NOMO-1 treated with dmso at 0.1 percent for 144 hours (cell line): ENCODE measurements at regions not wholly inside any gene's neighbourhood (a gene's known extent, or its start where the extent isn't known, plus 50 kb on each side); places are given as distances from the start of the nearest gene placed in this dataset.
A peak's percentile ranks its signal among the peaks of the same experiment; 100 is the strongest.
"Not testable (repeated sequence)": the region's sequence is repeated elsewhere in the genome, so short reads cannot be mapped to it uniquely, and the experiment has no call there.

Source experiments
- DNase-seq: peaks from one replicate; lab custom pipeline; 2025; ENCODE audit not compliant: unreplicated experiment; lab: John Stamatoyannopoulos, UW

DNA sequence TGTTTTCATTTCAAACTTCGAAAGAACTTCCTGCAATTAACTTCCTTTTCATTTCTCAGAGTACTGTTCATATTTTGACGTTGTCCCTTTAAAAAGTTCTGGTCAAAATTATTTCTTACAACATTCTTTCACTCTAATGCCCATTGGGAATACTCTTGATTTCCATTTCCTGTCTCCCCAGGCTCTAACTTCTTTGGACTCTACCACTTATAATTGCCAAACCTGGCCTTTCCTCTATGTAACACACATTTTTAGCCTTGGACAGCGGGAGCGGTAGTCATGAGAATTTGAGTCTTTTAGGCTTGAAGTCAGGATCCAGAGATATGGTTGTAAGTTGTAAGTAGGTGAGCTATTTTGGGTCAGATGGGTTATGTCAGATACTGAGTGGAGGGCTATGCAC, 163.5 kb upstream of the SPRY2 start:
- DNase-seq = no peak

DNA sequence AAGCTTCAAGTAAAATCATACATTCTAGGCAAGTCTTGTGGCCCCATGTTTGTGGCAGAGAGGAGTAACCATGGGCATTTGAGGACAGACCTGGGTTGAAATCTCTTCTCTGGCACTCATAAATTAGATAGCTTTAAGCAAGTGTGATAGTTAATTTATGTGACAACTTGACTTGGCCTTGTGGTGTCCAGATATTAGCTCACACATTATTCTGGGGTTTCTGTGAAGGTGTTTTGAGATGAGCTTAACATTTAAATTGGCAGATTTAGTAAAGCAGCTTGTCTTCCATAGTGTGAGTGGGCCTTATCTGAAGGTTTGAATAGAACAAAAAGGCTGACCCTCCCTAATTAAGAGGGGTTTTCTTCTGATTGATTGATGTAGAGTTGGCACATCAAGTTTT, 161.4 kb upstream of the SPRY2 start:
- no peak for DNase-seq

DNA sequence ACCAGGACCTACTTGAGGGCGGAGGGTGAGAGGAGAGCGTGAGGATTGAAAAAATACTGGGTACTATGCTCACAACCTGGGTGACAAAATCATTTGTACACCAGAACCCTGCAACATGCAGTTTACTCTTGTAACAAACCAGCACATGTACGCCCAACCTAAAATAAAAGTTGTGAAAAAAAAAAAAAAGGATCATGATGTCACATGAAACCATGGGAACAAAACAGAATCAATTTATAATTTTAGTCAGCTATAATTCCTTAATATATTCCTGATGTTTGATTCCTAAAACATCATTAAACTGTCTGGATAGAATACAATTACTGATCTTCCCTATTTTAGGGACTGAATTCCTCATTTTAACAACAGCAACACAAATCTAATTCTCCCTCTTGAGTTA, 160.6 kb upstream of the SPRY2 start:
- DNase-seq = no peak

DNA sequence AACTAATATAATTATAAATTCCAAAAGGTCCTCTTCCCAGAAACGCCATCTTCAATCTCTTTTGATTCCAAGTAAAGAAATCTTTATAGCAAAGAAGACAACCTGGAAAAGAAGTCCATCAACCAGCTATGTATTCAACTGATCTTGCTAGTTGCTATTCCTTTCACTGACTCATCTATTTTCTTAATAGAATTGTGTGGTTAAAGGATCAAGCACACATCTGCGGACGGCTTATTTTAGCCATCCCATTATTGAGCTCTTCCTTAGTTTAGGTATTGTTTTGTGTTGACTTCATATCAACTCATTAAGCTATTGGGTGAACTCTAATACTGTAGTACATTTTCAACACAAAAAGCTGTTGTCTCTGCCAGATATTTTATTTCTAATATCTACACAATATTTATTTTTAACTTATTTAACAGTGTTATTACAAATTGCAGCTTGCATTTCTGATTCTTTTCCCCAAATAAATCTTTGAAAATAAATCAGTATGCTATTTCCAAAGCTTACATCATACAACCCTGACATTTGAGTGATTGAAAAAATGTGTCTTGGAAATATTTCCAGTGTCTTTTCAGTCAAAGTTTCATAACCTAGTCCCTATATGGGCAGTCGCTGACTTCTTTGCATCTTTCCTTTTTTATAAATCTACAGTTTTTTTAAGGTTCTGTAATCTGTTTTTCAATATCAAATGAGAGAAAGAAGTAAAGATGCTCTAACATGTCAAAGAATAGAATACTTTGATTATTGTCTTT, 158.8 kb upstream of the SPRY2 start:
- no peak for DNase-seq

DNA sequence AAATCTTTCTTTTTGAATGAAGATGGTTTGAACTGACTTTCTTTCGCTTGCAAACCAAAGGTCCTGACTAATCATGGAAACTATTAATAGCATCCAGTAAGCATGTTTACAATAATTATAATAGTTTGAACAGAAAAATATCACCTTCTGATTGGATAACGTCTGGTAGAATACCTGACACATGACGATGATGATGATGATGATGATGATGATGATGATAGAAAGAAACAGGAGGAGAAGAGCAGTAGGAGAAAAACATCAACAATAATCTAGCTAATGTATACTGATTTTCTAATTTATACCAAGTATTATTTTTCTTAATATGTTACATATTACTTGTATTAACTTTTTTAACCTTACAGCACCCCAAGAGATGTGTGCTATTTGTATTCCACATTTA, 157.5 kb upstream of the SPRY2 start:
- DNase-seq = no peak

DNA sequence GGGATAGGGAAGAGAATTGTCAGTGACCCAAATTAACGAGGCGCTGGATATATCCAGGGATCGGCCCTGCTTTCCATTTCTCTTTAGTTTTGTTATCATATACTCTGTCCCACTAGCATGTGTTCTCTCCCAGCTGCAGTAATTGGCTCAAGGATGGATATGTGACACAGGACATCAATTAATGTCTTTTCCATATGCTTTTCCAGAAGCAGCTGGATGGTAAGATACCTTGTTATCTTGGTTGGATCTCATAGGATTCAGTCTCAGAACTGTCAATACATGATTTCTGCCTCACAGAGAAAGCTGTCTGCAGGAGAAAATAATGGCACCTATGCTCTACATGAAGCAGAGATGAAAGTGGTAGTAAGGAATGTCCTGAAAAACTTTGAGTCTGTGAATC, 157.1 kb upstream of the SPRY2 start:
- DNase-seq = no peak

DNA sequence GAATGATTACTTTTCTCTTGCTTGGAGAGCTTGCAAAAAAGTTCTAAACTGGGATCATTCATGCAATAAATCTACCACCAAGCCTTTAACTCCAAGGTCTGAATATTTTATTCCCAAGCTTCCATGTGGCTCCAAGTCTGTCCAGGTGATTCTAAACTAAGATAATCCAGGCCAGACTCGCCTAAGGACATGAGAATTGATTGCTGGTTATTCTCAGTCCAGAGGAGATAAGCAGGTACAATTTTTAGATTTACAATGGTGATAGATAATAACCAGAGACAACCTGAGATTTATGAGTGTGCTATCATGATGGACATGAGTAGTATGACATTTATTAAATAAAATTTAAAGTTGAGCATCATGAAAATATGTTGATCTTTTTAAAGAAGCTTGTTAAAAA, 156.5 kb upstream of the SPRY2 start:
- no peak for DNase-seq

DNA sequence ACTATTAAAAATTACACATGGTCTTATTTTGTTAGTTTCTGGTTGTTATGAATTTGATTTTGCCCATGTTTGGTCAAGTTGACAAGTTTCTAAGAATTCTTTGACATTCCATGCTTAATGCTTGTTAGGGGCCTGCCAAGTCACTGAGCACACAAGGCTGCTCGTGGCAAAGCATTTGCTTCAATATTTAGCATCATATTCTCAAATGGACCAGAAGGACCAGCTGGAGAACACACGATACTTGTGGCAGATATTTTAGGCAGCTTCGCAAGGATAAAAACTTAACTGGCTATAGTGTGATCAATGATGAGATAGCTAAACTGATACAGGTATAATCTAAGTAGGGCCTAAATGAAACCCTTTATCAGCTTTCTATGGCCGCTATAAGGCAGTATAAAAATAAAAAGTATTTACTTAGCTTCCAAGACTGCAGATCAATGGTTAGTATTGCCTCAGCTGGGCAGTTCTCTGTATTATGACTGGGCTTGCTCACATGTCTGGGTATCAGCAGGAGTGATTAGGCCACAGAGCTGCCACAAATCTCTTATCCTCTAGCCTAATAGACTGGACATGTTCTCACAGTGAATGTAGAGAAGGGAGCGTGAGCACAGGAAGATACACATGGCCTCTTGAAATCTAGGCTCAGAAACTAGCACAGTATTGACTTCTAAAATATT, 155.9 kb upstream of the SPRY2 start:
- DNase-seq = no peak

DNA sequence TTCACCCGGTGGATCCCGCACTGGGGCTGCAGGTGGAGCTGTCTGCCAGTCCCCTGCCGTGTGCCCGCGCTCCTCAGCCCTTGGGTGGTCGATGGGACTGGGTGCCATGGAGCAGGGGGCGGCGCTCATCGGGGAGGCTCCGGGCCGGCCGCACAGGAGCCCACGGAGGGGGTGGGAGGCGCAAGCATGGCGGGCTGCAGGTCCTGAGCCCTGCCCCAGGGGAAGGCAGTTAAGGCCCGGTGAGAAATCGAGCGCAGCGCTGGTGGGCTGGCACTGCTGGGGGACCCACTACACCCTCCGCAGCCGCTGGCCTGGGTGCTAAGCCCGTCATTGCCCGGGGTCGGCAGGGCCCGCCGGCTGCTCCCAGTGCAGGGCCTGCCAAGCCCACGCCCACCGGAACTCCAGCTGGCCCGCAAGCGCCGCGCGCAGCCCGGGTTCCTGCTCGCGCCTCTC, 149.6 kb upstream of the SPRY2 start:
- DNase-seq = not testable (repeated sequence)

DNA sequence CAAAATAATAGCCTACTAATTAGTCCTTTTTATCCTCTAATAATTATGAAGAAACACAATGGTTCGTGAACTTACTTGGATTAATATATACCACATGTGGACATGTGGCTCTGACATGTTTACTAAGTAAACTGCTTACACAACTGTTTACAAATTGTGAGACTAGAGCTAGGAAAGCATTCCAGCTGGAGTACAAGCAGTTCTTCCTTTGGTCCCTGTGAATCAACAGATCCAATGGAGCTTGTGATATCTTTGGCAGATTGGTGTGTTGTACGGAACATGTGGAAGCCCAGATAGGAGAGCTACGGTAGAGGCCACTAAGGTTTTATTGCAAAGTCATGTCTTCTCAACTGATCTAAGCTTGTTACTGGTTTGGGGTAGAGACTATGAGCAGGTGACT, 145.5 kb upstream of the SPRY2 start:
- DNase-seq = no peak

DNA sequence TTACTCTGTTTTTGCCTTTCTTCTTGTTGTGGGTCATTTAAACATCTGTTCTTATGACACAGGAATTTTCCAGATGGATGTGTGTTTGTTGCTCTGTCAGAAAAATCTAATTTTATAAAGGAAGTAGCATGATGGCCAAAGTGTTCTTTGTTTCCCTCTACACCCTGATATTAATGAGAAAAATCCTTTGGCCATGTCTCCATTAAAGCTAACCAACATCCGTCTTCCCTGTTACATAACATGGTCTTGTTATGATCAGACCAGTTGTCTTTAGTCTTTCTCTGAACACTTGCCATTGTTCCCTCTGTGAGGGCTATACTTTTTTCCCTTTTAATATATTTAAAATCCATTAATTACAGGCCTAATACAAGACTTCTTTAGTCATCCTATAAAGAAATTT, 142.2 kb upstream of the SPRY2 start:
- no peak for DNase-seq

DNA sequence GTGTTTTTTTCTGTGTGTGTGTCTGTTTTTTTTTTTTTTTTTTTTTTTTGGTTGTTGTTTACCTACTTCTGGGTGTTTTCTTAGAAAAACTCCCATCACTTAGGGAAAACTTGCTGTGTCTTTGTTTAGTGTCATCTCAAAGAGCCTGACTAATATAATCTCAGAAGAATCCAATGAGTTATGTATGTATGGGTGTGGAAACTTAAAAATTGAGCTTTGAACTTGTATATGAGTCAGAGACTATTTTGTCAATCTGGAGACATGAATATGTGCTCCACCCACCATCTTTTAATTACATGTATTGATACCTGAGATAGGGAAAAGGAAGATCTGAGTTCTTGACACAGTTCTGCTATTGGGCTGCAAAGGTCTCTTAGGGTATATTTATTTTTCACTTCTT, 140.7 kb upstream of the SPRY2 start:
- no peak for DNase-seq

DNA sequence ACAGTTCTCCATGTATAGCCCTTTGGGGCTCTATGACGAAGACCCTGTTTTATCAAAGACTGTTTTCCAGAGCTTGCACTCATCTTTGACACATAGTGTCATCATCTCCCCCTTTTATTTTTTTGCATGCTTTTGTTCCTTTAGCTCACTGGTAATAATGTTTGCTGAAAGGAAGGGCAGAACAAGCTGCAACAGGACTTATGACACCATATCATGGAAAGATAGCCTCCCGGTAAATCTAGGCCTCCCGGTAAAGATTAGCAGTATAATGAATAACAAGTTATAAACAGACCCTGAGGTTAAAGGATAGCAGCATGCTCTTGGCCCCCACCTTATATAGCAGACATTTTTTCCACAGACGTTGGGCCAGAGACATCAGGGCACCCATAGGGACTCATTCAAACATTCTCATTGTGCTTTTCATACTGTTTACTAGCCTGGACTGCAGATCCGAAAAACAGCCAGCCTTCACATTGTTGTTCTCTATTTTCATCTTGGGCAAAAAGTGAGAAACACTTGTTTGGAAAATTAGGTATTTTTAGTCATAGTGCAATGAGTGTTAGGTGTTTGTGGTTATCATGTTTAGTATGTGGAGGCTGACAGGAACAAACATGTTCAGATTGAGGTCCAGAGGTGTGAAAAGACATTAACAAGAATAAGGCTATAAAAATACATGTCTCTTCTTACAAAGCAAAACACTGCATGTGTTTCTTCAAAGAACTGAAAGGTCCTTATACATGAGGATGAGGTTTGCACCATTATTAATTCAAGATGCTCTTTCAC, 136.9 kb upstream of the SPRY2 start:
- no peak for DNase-seq

DNA sequence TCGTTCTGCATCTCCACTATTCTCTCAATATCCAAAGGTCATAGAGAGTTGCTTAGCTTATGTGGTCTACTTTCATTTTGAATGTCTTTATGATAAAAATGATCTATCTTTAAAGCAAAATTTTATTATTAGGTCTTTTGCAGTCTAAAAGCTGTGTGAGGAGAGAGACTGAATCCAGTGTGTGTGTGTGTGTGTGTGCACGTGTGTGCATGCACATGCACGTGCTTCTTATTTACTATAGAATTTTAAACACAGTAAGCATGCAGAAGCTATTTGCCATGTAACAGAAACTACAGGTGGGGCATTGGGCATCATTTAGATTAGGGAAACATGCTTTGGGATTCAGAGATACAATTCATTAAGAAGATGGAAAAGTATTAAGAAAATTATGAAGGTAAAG, 136.0 kb upstream of the SPRY2 start:
- DNase-seq = no peak

DNA sequence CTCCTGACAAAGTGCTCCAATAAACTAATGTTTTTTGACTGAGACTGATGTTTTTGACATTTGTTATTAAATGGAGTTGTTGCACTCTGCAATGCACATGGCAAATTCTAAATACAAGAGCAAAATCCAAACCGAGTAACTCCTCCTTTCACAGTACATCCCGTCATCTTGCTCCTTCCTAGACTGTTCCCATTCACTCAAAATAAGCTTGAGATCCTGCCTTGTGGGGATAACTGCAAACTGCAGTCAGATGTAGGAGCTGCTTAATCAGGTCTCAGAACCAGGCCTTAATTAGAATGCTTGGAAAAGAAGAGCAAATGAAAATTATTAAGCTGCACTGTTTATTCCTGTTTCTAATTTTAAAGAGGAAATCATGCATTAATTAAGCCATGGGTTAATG, 134.8 kb upstream of the SPRY2 start:
- no peak for DNase-seq

DNA sequence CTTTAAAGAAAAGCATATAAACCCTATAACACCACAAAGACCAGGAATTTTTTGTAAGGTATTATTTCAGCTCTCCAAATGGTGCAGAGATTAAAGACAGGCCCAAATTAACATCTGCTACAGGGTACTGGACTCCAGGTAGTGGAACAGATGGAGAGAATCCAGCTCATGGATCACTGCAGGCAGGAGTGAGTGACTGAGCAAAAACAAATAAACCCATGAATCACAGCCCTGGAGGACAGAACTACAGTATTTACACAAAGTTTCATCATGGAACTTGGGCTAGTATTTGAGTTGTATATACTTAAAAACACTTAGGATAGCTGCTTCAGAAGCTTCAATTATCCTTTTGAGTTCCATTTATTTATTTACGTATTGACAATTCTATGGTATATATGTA, 132.8 kb upstream of the SPRY2 start:
- no peak for DNase-seq

DNA sequence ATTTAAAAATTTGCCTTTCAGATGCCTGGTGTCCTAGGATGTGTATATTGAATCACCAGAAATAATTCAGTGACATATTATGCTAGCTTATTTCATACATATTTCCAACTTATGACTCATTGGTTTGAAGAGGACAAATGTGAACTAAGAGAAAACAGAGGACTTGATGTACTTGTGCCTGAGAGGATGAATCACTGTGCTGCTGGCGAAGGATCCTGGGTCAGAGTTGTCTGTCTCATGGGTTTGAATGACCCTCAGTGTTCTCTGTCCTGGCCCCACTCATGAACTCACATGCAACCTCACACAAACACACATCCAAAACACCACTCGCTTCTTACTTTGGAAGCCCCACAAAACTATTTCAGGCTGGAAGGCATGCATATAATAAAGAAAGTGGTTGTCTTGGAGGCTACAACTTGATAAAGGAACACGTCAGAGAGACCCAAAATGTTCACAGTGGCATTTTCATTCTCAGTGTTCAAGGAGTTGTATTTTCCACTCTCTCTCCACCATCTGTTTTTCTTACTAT, 129.0 kb upstream of the SPRY2 start:
- peak; percentile 67 for DNase-seq

DNA sequence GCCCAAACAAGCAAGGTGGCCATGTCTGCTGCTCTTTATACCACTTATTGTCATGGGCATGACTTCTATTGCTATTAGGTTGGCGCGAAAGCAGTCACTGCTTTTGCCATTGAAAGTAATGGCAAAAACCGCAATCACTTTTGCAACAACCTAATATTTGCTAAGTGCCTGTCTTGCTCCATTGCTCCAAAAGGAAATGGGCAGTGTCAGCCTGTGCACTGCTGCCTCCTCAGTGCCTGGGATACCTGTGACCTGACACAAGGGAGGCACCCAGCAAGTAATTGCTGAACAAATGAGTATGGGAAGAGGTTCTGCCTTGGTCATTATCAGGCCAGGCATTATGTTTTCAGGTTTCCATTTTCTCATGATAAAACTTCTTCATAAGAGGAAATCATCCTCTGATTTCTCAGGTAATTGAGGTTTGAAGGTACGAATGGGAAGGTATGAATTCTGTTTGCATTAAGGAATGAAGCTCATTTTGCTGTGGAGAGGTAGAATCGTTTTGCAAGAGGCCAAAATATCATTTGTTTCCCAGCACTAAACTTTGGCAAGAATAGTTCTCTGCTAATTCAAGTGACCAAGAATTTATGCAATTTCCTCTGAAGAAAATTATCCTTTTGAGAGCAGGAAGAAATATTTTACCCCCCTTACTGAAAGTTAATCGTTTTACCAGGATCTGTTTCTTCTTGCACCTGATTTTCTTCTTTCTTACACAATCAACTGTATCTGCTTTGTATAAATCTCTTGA, 128.4 kb upstream of the SPRY2 start:
- DNase-seq = peak; percentile 65

DNA sequence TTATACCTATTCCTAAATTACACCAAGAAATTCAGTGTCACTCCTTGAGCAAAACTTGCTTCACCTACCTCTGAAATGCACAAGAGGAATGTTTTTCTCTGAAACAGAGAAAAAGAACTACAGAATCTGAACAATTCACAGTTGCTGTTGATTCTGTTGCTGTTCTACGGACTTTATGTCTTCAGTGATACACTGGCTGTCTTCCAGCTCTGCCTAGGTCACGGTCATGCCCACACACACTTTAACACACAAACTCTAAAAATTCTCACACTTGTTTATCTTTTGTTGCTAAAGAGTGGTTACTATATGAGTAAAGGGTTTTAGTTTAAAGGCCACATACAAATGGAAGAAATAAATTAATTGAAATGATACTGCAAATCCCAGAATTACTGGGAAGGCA, 124.4 kb upstream of the SPRY2 start:
- DNase-seq = no peak

DNA sequence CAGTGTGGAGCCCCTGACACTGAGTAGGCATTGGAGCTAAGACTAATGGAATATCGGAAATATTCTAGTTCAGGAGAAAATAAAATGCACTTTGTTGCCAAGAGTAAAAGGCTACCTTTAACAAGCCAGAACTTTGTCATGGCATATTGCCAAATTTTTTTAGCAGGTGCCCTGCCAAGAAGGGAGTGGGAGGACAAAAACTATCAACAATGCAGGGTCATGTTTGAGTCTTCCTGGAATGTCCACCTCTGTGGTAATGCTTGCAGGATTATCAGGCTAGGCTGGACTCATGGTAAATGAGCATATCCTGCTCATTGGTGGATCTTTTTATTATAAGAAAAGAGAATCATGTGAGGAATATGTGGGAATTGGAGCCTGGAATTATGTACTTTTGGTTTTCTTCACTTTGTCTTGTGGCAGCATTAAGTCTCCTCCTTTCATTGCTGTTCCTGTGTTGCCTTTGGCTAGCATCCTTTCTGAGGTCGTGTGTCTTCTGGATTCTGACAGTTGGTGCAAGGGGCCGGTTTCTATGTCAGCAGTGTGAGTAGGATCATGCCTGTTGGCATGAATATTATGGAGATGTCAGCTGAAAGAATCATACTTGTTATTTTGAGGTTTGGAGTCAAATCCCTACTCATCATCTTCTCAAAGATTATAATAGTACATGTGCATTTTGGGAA, 122.9 kb upstream of the SPRY2 start:
- no peak for DNase-seq

DNA sequence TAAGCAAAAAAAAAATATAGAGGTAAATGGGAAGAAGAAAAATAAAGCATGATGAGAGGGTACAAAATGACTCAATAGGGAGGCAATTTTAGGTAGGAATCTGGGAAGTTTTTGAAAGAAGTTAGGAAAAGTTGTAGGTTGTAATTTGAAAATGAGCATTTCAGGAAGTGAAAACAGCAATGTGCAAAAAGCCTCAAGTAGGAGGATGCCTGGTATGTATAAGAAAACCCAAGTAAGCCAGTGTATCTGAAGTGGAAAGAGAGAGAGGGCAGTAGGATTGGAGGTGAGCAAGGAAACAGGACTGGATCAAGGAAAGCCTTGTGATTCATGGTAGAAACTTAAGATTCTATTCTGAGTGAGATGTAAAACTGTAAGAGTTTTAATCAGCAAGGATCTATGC, 121.6 kb upstream of the SPRY2 start:
- DNase-seq = peak; percentile 11
